GM19395 (cell line): ENCODE measurements at regions not wholly inside any gene's neighbourhood (a gene's known extent, or its start where the extent isn't known, plus 50 kb on each side); places are given as distances from the start of the nearest gene placed in this dataset.

Source experiments
- ATAC-seq: cut with Tn5 transposase; IDR thresholded peaks from one replicate; pipeline ENCODE4 v1.9.1; 2021; ENCODE audit warnings: mild to moderate bottlenecking, moderate library complexity; ENCODE audit not compliant: unreplicated experiment

DNA sequence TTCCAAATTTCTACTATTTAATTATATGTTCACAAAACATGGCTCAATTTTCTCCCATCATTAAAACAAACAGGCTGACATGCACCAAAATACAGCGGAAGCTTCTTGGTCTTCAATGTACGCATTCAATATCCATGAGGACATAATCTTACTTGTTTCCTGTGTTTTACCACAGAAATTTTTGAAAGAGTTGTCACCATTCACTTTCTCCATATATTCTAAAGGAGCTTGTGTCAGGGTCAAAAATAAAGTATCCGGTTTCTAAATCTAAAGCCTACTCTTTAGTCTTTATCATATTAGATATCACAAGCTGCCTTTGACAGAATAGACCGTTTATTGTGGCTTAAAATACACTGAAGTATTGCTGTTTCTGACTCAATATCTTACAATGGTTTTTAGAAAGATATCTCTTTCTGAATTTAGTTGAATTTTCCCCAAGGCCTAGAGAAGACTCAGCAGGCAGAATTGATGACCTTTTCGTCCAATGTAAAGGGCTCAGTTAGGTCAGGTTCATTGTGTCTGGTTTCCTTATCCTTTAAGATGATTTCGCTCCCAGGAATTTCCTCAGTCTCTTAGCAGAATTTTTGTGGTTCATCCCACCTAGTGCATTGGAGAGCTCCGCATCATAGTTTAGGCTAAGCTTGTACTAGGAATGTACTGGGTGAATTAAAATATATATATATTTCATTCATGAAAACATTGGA is 717.2 kb downstream of the NCAM2 start:
- no peak for ATAC-seq

DNA sequence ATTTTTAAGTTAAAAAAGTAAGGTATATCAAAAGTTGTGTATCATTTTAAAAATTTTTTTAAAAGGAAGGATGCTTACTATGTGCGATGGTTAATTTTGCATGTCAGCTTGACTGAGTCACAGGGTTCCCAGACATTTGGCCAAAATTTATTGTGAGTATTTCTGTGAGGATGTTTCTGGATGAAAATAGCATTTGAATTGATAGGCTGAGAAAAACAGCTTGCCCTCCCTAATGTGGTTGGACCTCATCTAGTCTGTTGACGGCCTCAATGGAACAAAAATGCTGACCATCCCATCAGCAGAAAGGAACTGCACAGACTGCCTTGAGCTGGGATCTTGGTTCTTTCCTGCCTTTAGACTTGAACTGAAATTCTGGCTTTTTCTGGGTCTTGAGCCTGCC is 724.5 kb downstream of the NCAM2 start:
- ATAC-seq = no peak

GRCh38 chr21:21730512-21730911 is 732.3 kb downstream of the NCAM2 start:
- ATAC-seq = no peak

GRCh38 chr21:21731626-21732025 is 733.4 kb downstream of the NCAM2 start:
- no peak for ATAC-seq

- no peak for ATAC-seq
Observed at GRCh38 chr21:21734088-21734487, 735.9 kb downstream of the NCAM2 start.

DNA sequence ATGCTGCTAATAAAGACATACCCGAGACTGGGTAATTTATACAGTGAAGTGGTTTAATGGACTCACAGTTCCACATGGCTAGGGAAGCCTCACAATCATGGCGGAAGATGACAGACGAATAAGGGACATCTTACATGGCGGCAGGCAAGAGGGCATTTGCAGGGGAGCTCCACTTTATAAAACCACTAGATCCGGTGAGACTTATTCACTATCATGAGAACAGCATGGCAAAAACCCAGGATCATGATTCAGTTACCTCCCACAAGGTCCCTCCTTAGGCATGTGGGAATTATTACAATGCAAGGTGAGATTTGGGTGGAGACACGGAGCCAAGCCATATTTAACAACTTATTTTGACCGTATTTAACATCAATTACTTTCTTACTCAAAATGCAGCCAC is 739.0 kb downstream of the NCAM2 start:
- ATAC-seq = no peak

DNA sequence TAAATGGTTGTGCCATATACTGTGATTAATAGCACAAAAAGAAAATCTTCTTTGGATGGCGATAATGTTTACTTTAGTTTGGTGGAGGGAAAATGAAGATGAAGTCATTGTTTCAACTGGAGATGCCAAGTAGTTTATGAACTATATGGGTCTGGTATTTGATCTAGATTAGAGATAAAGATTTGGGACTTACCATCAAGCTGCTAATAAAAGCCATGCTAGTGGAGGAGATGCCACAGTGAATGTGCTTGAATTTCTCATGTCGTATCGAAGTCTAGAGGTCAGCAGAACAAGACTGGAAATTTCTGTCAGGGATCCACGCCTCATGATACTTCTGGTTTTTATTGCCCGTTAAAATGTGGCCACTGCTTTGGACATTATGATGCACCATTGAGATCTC is 742.0 kb downstream of the NCAM2 start:
- ATAC-seq = no peak

GRCh38 chr21:21750124-21750825 is 752.1 kb downstream of the NCAM2 start:
- ATAC-seq = no peak

GRCh38 chr21:21751286-21751685 is 753.1 kb downstream of the NCAM2 start:
- no peak for ATAC-seq

GRCh38 chr21:21762855-21763254 is 764.6 kb downstream of the NCAM2 start:
- ATAC-seq = no peak

GRCh38 chr21:21764281-21764680 is 766.1 kb downstream of the NCAM2 start:
- no peak for ATAC-seq

- no peak for ATAC-seq
Observed at GRCh38 chr21:21767276-21767675, 769.1 kb downstream of the NCAM2 start.

DNA sequence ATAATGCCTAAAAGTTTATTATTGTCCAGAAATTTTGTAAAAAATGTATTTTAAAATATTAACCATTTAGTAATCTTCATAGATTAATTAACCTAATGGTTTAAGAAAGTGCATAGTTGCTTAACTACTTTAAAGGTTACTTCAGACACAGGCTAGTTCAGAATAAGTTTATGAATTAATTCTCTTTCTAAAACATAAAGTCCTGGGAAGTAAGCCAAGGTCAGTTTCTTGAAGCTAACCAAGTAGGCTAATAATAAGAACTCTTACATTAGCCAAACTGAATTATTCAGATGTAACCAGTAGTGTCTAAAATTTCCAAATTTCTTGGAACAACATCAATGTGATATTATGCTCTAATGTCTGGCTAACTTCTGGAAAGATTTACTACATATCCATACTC is 790.4 kb downstream of the NCAM2 start:
- ATAC-seq = no peak

DNA sequence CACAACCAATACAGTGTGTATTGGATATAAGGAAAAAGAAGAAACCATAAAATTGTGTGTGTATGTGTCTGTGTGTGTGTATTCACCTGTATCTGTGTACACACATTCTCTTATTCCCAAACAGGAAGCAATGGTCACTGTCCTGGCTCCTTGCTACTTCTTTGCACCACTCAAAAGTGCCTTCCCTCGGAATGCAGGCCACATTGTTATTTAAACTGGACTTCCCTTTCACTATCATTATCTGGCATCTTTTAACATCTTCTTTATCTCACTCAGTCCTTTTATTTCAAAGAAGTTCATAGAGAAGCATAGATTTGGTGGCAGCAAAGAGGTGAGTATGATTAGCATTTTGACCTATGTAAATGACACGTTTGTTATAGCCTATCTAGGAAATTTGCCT is 803.7 kb downstream of the NCAM2 start:
- ATAC-seq = no peak

DNA sequence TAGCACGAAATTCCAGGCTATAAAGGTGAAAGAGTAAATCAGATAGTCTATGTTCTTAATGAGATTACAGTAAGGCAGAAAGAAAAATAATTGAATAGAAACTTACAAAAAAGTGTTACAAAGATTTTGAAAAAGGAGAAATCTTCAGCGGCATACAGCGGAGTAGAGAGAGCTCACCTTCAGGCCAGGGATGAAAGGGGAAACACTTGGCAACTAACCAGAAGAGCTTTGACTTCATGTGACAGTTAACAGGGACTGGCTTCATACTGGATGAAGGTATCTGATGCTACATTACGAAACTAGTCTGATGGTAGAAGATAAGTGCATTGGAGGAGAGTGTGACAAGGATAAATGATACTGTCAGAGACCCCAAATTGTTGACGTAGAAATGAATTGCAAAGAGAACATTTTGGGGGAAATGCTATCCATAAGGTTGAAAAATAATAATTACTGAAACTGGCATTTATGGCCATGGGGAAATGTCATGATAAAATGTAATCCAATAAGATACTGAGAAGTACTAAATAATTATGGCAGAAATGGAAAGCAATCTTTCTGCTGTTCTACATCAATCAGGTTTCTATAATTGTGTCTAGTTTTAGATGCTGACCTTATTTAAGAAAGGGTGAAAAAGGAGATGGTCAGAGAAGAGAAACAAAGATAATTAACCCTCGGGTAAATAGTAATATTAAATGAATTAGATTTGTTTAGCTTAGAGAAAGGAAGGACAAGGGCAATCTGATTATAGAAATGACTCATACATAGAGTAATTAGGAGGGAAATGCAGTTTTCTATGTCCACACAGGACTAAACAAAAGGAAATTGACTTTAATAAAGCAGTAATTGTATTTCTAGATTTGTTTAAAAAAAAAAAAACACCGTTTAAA is 808.7 kb downstream of the NCAM2 start:
- ATAC-seq = no peak

DNA sequence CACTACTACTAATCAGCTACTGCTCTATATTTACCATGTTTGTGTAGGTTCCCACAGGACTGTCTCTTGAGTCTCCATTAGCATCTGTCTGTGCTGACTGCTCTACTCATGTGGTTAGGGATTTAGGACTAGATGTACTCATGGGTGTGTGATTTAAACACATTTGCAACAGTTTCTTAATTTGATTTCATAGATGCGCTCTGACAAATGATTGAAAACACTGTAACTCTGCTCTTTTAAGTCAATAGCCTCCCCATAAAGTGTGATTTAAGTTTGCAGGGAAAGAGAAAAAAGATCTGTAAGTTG is 809.3 kb downstream of the NCAM2 start:
- ATAC-seq = no peak

GRCh38 chr21:21813289-21813688 is 815.1 kb downstream of the NCAM2 start:
- no peak for ATAC-seq

- ATAC-seq = no peak
Observed at GRCh38 chr21:21813934-21814333, 815.7 kb downstream of the NCAM2 start.

- no peak for ATAC-seq
Observed at GRCh38 chr21:21816778-21817177, 818.6 kb downstream of the NCAM2 start.

- ATAC-seq = no peak
Observed at GRCh38 chr21:21818898-21819297, 820.7 kb downstream of the NCAM2 start.

DNA sequence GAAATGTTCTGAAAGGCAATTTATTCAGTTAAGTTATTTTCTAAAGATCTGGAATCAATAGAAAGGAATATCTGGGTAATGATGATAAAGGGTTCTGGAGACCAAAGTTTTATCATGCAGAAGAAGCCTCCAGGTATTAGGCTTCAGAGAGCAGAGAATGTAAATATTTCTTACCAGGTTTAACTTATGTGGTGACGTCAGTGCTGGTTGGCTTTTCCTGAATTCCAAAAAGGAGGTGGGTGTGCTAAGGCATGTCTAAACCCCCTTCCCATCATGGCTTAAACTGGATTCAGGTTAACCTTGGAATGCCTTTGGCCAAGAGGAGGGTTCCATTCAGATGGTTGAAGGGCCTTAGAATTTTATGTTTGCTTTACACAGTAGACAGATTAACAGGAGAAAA is 829.9 kb downstream of the NCAM2 start:
- ATAC-seq = no peak

DNA sequence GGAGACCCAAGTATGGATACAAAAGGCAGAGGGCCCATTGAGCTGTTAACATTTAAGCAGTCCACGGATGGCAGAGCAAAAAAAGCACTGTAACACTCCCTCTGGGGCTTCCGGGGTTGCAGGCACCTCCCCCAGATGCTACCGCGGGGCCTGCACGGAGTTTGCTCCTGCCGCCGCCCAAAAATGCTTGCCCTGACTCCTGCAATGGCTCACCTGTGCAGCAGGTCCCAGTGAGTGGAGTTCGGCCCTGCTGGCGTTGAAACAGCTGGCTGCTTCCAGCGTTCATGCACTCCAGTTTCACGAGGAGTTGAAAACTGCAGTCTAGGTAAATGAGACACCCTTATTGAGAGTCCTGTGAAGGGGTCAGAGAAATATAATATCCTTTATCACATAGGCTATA is 832.8 kb downstream of the NCAM2 start:
- no peak for ATAC-seq
